GM12892 (cell line): ENCODE measurements at regions not wholly inside any gene's neighbourhood (a gene's known extent, or its start where the extent isn't known, plus 50 kb on each side); places are given as distances from the start of the nearest gene placed in this dataset.

Experiments used
- POLR2A ChIP-seq: IDR thresholded peaks from 2 replicates; pipeline ENCODE4 v1.6.1; 2011; ENCODE audit warnings: low read depth, low read length, control low read depth
- POLR2AphosphoS5 ChIP-seq: IDR thresholded peaks from 2 replicates; pipeline ENCODE4 v1.6.1; 2011; ENCODE audit warnings: low read depth, low read length, control low read depth
- TAF1 ChIP-seq: IDR thresholded peaks from 2 replicates; pipeline ENCODE4 v1.6.1; 2011; ENCODE audit warnings: low read depth, mild to moderate bottlenecking, control low read depth, low read length, borderline replicate concordance

DNA sequence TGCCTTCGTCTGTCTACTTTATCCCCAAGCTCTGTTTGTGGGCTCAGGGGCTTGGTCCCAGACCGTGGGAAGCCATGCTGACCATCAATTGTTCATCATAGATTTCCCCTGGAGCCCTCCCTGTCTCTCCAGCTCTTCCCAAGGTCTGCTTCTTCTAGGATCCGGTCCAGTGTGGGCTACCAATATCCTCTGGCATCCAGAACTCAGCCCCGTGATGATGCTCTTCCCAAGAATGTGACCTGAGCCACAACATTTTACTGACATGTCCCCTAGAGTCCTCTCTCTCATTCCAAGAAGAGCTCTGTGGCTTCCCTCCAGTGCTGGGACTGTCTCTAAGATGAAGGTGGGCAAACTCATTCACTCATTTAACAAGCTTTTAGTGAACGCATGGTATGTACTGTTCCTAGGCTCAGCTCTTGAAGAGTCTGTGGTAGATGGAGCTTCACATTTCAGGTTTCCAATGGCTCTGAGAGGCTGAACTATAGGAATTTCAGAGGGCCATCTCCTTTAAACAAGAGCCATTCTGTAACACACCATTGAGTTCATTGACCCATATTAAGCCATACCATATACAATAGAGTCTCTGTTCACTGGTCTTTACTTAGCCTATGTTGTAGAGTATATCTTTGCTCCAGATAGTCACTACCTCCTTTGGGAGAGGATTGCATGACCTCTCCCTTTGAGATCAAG, 142.0 kb upstream of the APCDD1 start:
- TF ChIP-seq POLR2AphosphoS5 (no peak), TAF1 (no peak), POLR2A (no peak)
